Breast epithelium (tissue), 4 donors: ENCODE measurements at regions not wholly inside any gene's neighbourhood (a gene's known extent, or its start where the extent isn't known, plus 50 kb on each side); places are given as distances from the start of the nearest gene placed in this dataset.

Experiments
- DNase-seq, 2 donors: peaks; one replicate each; pipeline ENCODE4 v3.0.0-alpha.2; 2019; ENCODE audit warnings: low spot score in 2 of 2
- H3K27ac ChIP-seq, 2 donors: fragments of 200-600 bp; sonication (generic) in 1 of 2; one replicate each; pipeline ENCODE4 v1.5.1; 2016 to 2019; ENCODE audit warnings: mild to moderate bottlenecking in 1 of 2
- H3K27me3 ChIP-seq, 2 donors: fragments of 200-600 bp; sonication (generic) in 1 of 2; one replicate each; pipeline versions ENCODE4 v1.5.1 to v1.6.0; 2017 to 2019; ENCODE audit warnings: control low read depth in 1 of 2, mild to moderate bottlenecking in 1 of 2
- H3K36me3 ChIP-seq: fragments of 200-600 bp; one replicate; pipeline ENCODE4 v1.5.1; 2019
- H3K4me1 ChIP-seq, 2 donors: fragments of 200-600 bp; sonication (generic); one replicate each; pipeline ENCODE4 v1.5.1; 2016 to 2019; ENCODE audit warnings: control low read depth in 1 of 2
- H3K4me3 ChIP-seq, 3 donors: fragments of 200-600 bp; sonication (generic); 1 replicate in 2 of 3; 2 replicates in 1 of 3; pipeline ENCODE4 v1.5.1; 2016 to 2019; ENCODE audit warnings: mild to moderate bottlenecking in 3 of 3, moderate library complexity in 2 of 3
- H3K9me3 ChIP-seq, 2 donors: fragments of 200-600 bp; sonication (generic) in 1 of 2; one replicate each; pipeline ENCODE4 v1.5.1; 2016 to 2019; ENCODE audit warnings: control low read depth in 1 of 2
- CTCF ChIP-seq, 3 donors: fragments of 450-650 bp; IDR thresholded peaks; one replicate each; pipeline ENCODE4 v1.5.1; 2016 to 2017; ENCODE audit warnings: antibody characterized with exemption in 3 of 3, mild to moderate bottlenecking in 3 of 3, moderate library complexity in 3 of 3
- POLR2A ChIP-seq: fragments of 450-650 bp; IDR thresholded peaks from one replicate; pipeline ENCODE4 v1.6.1; 2016; ENCODE audit warnings: antibody characterized with exemption, mild to moderate bottlenecking, moderate library complexity
- POLR2AphosphoS5 ChIP-seq, 3 donors: sonication (generic); formaldehyde crosslinking; IDR thresholded peaks; one replicate each; pipeline ENCODE4 v1.6.1; 2017; ENCODE audit warnings: antibody characterized with exemption in 3 of 3
- intact Hi-C: fragments of 100-400 bp; cut with DNase I; formaldehyde crosslinking; loops from one replicate; pipeline ENCODE4 v1.15.1; 2023; ENCODE audit warnings: low total_unique reads

- DNase-seq = no peak
- no peaks in the 10 kb centered on the region for H3K27me3 ChIP-seq
- H3K27ac ChIP-seq = no peak overlapping the region
- TF ChIP-seq CTCF (IDR thresholded peaks at IDR 0.05) = no peak
- H3K4me3 ChIP-seq = no peak overlapping the region
- H3K4me1 ChIP-seq = no peaks in the 10 kb centered on the region
- no peaks in the 10 kb centered on the region for H3K9me3 ChIP-seq
- intact Hi-C loops = no loop called here
- no peaks in the 10 kb centered on the region for H3K36me3 ChIP-seq
Observed at GRCh38 chr9:73349476-73349875, 197.8 kb downstream of the ANXA1 start.

- Histone ChIP-seq H3K9me3 (no peaks in the 10 kb centered on the region), H3K4me1 (no peaks in the 10 kb centered on the region), H3K4me3 (no peak overlapping the region), H3K27ac (no peak overlapping the region), H3K36me3 (no peaks in the 10 kb centered on the region), H3K27me3 (no peaks in the 10 kb centered on the region)
- intact Hi-C loops = loop anchor here (5.0 kb wide), 1 partner anchor 1035 kb away; no protein-coding TSS in a partner anchor
- DNase-seq = no peak
- TF ChIP-seq CTCF (IDR thresholded peaks at IDR 0.05) (no peak), POLR2AphosphoS5 (IDR thresholded peaks at IDR 0.05) (no peak), POLR2A (no peak)
Observed at GRCh38 chr9:73357607-73358006, 205.9 kb downstream of the ANXA1 start.

- Histone ChIP-seq H3K9me3 (no peaks in the 10 kb centered on the region), H3K4me3 (no peak overlapping the region), H3K4me1 (no peaks in the 10 kb centered on the region), H3K27ac (no peak overlapping the region), H3K27me3 (no peaks in the 10 kb centered on the region), H3K36me3 (no peaks in the 10 kb centered on the region)
- TF ChIP-seq CTCF (IDR thresholded peaks at IDR 0.05) = no peak
- DNase-seq = no peak
- intact Hi-C loops = no loop called here
Observed at GRCh38 chr9:73370053-73370452, 218.4 kb downstream of the ANXA1 start.

- TF ChIP-seq POLR2AphosphoS5 (IDR thresholded peaks at IDR 0.05) (no peak), POLR2A (no peak), CTCF (IDR thresholded peaks at IDR 0.05) (no peak)
- Histone ChIP-seq H3K27me3 (no peaks in the 10 kb centered on the region), H3K4me3 (no peak overlapping the region), H3K36me3 (no peaks in the 10 kb centered on the region), H3K9me3 (no peaks in the 10 kb centered on the region), H3K4me1 (no peaks in the 10 kb centered on the region), H3K27ac (no peak overlapping the region)
- DNase-seq = no peak
- intact Hi-C loops = no loop called here
Observed at GRCh38 chr9:73371801-73372200, 220.1 kb downstream of the ANXA1 start.

GRCh38 chr9:73380411-73380810, 228.7 kb downstream of the ANXA1 start:
- no peaks in the 10 kb centered on the region for H3K36me3 ChIP-seq
- H3K27me3 ChIP-seq = no peaks in the 10 kb centered on the region
- TF ChIP-seq CTCF (IDR thresholded peaks at IDR 0.05) = no peak
- TF ChIP-seq POLR2A = no peak
- no peak for TF ChIP-seq POLR2AphosphoS5 (IDR thresholded peaks at IDR 0.05)
- H3K4me1 ChIP-seq = no peaks in the 10 kb centered on the region
- intact Hi-C loops = no loop called here
- H3K4me3 ChIP-seq = no peak overlapping the region
- no peaks in the 10 kb centered on the region for H3K9me3 ChIP-seq
- DNase-seq = no peak
- no peak overlapping the region for H3K27ac ChIP-seq
